Sigmoid colon (tissue), 6 donors: ENCODE measurements at regions not wholly inside any gene's neighbourhood (a gene's known extent, or its start where the extent isn't known, plus 50 kb on each side); places are given as distances from the start of the nearest gene placed in this dataset.
"Not testable (repeated sequence)": the region's sequence is repeated elsewhere in the genome, so short reads cannot be mapped to it uniquely, and the experiment has no call there.

Experiments
- DNase-seq: peaks from one replicate; pipeline ENCODE4 v3.0.0-alpha.2; 2019
- H3K27ac ChIP-seq, 4 donors: fragments of 200-600 bp; sonication (generic); one replicate each; pipeline ENCODE4 v1.5.1; 2016 to 2019; ENCODE audit warnings: mild to moderate bottlenecking in 1 of 4
- H3K27me3 ChIP-seq, 3 donors: fragments of 200-600 bp; sonication (generic); one replicate each; pipeline ENCODE4 v1.5.1; 2019; ENCODE audit warnings: mild to moderate bottlenecking in 1 of 3
- H3K36me3 ChIP-seq, 4 donors: fragments of 200-600 bp; sonication (generic); one replicate each; pipeline ENCODE4 v1.5.1; 2016 to 2019
- H3K4me1 ChIP-seq, 4 donors: fragments of 200-600 bp; sonication (generic); one replicate each; pipeline ENCODE4 v1.5.1; 2017 to 2019
- H3K4me3 ChIP-seq, 4 donors: fragments of 200-600 bp; sonication (generic); one replicate each; pipeline ENCODE4 v1.5.1; 2017 to 2019; ENCODE audit warnings: mild to moderate bottlenecking in 2 of 4, moderate library complexity in 1 of 4
- H3K9me3 ChIP-seq, 4 donors: fragments of 200-600 bp in 3 of 4; sonication (generic) in 3 of 4; one replicate each; pipeline versions ENCODE4 v1.5.1 to v1.6.1; 2013 to 2019
- EP300 ChIP-seq, 4 donors: sonication (generic); formaldehyde crosslinking; IDR thresholded peaks; one replicate each; pipeline ENCODE4 v1.6.1; 2017; ENCODE audit warnings: antibody characterized with exemption in 4 of 4
- POLR2A ChIP-seq, 2 donors: fragments of 450-650 bp; IDR thresholded peaks; one replicate each; pipeline ENCODE4 v1.6.1; 2016; ENCODE audit warnings: antibody characterized with exemption in 2 of 2, mild to moderate bottlenecking in 2 of 2, moderate library complexity in 2 of 2
- POLR2AphosphoS5 ChIP-seq, 4 donors: sonication (generic); formaldehyde crosslinking; IDR thresholded peaks; one replicate each; pipeline ENCODE4 v1.6.1; 2017; ENCODE audit warnings: antibody characterized with exemption in 4 of 4
- WGBS, 2 donors: extraction: QIAGEN DNeasy Blood & Tissue Kit; methylation state at CpG; one replicate each; pipeline ENCODE4 v1.1.7; 2013; 5-methylcytosine and 5-hydroxymethylcytosine counted together
- intact Hi-C: fragments of 100-400 bp; cut with DNase I; formaldehyde crosslinking; loops from one replicate; pipeline ENCODE4 v1.15.1; 2023
- TF ChIP-seq, protein P1 (sequence below), 4 experiments: fragments of 450-650 bp in 3 of 4; fragments of 200-600 bp in 1 of 4; IDR thresholded peaks; one replicate each; pipeline ENCODE4 v1.5.1; 2016 to 2019; ENCODE audit warnings: antibody characterized with exemption in 4 of 4, mild to moderate bottlenecking in 3 of 4, moderate library complexity in 2 of 4
- donor health status: healthy with polysubstance abuse.
- donor health status: healthy.

DNA sequence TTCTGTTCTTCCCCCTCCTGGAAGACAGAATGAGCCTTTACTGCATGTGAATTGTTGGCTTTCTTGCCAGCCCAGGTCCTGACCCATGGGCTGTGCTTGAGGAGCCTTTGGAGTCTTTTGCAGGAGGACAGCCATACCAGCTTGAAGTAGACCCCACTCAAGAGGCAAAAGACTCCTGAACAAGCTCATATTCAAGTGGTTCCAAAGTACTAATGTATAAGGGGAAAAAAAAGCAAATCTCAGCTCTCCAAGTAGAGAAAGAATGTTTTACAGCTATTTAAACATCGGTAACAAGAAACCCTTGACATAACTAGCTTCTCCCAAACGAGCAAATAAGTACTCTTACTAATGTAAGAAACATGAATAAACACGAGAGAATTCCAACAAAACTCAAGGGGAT is 174.9 kb upstream of the MXRA5 start:
- WGBS, 2 donors: 19 to 52% methylated on average over 3 of the region's 3 CpGs
- DNase-seq: no peak
- no peak for TF ChIP-seq POLR2A (IDR thresholded peaks at IDR 0.05)
- no peak for TF ChIP-seq POLR2AphosphoS5 (IDR thresholded peaks at IDR 0.05)
- Histone ChIP-seq H3K9me3 (no peaks in the 10 kb centered on the region), H3K27ac (no peak overlapping the region), H3K4me1 (no peaks in the 10 kb centered on the region), H3K36me3 (no peaks in the 10 kb centered on the region), H3K27me3 (no peaks in the 10 kb centered on the region), H3K4me3 (no peak overlapping the region)
- intact Hi-C loops: no loop called here

DNA sequence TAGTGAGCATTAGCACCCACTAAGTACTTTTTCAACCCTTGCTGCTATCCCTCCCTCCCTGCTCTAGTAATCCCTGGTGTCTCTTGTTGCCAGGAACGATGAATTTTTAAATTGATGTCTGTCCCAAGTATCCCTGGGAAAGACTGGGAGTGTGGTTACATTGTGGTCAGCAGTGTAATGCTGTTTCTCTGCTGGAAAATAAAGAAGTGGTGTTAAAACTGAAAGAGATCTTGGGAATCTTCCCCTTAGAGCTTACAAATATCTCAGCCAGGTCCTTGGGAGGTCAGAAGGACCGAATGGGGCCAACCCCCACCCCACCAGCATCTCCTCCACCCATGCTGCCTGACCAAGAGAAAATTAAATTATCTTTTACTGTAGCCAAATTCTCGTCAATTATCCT is 174.5 kb upstream of the MXRA5 start:
- Histone ChIP-seq H3K4me1 (no peaks in the 10 kb centered on the region), H3K4me3 (no peak overlapping the region), H3K9me3 (no peaks in the 10 kb centered on the region), H3K27me3 (no peaks in the 10 kb centered on the region), H3K27ac (no peak overlapping the region), H3K36me3 (no peaks in the 10 kb centered on the region)
- WGBS, 2 donors: 27 to 51% methylated on average over 3 of the region's 3 CpGs
- TF ChIP-seq EP300 (IDR thresholded peaks at IDR 0.05) (no peak), POLR2A (IDR thresholded peaks at IDR 0.05) (no peak), POLR2AphosphoS5 (IDR thresholded peaks at IDR 0.05) (no peak)
- TF ChIP-seq, protein P1, sequence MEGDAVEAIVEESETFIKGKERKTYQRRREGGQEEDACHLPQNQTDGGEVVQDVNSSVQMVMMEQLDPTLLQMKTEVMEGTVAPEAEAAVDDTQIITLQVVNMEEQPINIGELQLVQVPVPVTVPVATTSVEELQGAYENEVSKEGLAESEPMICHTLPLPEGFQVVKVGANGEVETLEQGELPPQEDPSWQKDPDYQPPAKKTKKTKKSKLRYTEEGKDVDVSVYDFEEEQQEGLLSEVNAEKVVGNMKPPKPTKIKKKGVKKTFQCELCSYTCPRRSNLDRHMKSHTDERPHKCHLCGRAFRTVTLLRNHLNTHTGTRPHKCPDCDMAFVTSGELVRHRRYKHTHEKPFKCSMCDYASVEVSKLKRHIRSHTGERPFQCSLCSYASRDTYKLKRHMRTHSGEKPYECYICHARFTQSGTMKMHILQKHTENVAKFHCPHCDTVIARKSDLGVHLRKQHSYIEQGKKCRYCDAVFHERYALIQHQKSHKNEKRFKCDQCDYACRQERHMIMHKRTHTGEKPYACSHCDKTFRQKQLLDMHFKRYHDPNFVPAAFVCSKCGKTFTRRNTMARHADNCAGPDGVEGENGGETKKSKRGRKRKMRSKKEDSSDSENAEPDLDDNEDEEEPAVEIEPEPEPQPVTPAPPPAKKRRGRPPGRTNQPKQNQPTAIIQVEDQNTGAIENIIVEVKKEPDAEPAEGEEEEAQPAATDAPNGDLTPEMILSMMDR (IDR thresholded peaks at IDR 0.05): no peak
- no peak for DNase-seq
- intact Hi-C loops: no loop called here

DNA sequence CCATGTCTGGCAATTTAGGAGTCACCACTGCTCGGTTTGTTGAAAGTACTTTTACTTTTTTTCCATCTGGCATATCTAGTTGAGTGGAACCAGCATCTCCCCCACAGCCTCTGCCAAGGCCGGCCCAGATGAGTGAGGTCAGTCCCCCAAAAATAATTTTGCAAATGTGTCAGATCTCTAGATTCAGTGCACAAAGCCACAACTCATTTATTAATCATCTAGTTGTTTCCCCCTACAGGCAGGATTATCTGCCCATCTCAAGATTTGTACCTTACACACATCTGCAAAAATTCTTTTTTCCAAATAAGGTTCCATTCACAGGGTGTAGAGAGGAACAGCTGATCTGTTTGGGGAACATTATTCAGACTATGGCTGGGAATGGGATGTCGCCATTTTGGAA is 174.0 kb upstream of the MXRA5 start:
- no peaks in the 10 kb centered on the region for H3K9me3 ChIP-seq
- intact Hi-C loops: no loop called here
- H3K27ac ChIP-seq: no peak overlapping the region
- no peak for TF ChIP-seq POLR2AphosphoS5 (IDR thresholded peaks at IDR 0.05)
- no peak for TF ChIP-seq EP300 (IDR thresholded peaks at IDR 0.05)
- TF ChIP-seq, protein P1 (IDR thresholded peaks at IDR 0.05): no peak
- no peak for TF ChIP-seq POLR2A (IDR thresholded peaks at IDR 0.05)
- H3K36me3 ChIP-seq: no peaks in the 10 kb centered on the region
- no peaks in the 10 kb centered on the region for H3K27me3 ChIP-seq
- no peaks in the 10 kb centered on the region for H3K4me1 ChIP-seq
- no peak overlapping the region for H3K4me3 ChIP-seq
- WGBS, 2 donors: 76 to 86% methylated on average over 3 of the region's 3 CpGs
- no peak for DNase-seq

GRCh38 chrX:3519384-3519783 is 172.9 kb upstream of the MXRA5 start:
- H3K9me3 ChIP-seq, intact Hi-C loops, H3K27ac ChIP-seq, H3K36me3 ChIP-seq, DNase-seq, H3K27me3 ChIP-seq, H3K4me1 ChIP-seq, H3K4me3 ChIP-seq: not testable (repeated sequence)
- 78 to 81% methylated on average over 8 of the region's 8 CpGs for WGBS, 2 donors

DNA sequence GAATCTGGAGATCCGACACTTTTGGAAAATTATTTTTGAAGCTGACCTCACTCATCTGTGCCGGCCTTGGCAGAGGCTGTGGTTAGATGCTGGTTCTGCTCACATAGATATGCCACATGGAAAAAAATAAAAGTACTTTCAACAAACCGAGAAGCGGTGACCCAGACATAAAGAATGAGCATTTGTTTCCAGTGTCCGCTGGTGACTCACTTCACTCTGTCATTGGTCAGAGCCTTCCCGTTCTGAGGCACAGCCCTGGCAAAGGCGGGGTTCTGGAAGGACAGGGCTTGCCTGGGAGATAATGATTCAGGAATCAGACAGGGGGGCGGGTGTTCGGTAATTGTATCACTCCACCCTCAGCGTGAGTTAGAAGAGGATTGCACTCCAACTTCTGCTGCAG is 172.4 kb upstream of the MXRA5 start:
- Histone ChIP-seq H3K9me3 (no peaks in the 10 kb centered on the region), H3K4me1 (no peaks in the 10 kb centered on the region), H3K27ac (no peak overlapping the region), H3K27me3 (no peaks in the 10 kb centered on the region), H3K4me3 (no peak overlapping the region), H3K36me3 (no peaks in the 10 kb centered on the region)
- WGBS, 2 donors: 60 to 72% methylated on average over 10 of the region's 10 CpGs
- TF ChIP-seq, protein P1 (IDR thresholded peaks at IDR 0.05): no peak
- TF ChIP-seq POLR2AphosphoS5 (IDR thresholded peaks at IDR 0.05): peak in 1 of 4 donors; percentile 21
- intact Hi-C loops: no loop called here
- peak; percentile 66 for DNase-seq

DNA sequence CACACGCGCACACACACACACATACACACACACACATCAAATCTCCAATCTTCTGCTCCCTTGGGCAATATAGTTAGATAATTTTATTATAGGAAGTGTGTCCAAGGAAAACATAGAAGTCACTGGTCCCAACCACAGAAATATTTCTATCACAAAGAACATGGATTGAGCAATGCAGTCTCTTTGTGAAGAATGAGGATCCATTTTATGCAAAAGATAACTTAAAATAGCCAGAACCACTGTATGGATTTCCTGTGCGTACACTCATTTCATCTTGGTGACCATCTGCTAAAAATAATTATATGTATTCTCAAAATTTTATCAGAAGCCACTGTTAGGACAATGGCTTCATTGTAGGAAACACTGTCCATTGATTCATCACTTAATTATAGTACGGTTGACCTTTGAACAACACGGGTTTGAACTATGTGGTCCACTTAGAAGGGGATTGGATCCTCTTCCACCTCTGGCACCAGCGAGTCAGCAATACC is 169.6 kb upstream of the MXRA5 start:
- no peak for DNase-seq
- TF ChIP-seq, protein P1 (IDR thresholded peaks at IDR 0.05): no peak
- TF ChIP-seq POLR2AphosphoS5 (IDR thresholded peaks at IDR 0.05) (no peak), EP300 (IDR thresholded peaks at IDR 0.05) (no peak), POLR2A (IDR thresholded peaks at IDR 0.05) (no peak)
- no peak overlapping the region for H3K4me3 ChIP-seq

More for the DNA sequence above, 169.6 kb upstream of the MXRA5 start:
- no peaks in the 10 kb centered on the region for H3K9me3 ChIP-seq
- no peaks in the 10 kb centered on the region for H3K27me3 ChIP-seq
- no peak overlapping the region for H3K27ac ChIP-seq
- H3K4me1 ChIP-seq: no peaks in the 10 kb centered on the region
- WGBS, 2 donors: 87 to 88% methylated on average over 6 of the region's 6 CpGs
- no peaks in the 10 kb centered on the region for H3K36me3 ChIP-seq
- intact Hi-C loops: no loop called here
